Smooth muscle cell (in vitro differentiated cells): ENCODE measurements at regions not wholly inside any gene's neighbourhood (a gene's known extent, or its start where the extent isn't known, plus 50 kb on each side); places are given as distances from the start of the nearest gene placed in this dataset.

Experiments
- DNase-seq: peaks from one replicate; lab custom pipeline; 2025; ENCODE audit not compliant: unreplicated experiment; lab: John Stamatoyannopoulos, UW
- H2AFZ ChIP-seq: fragments of 200-600 bp; sonication (generic); 2 replicates; pipeline ENCODE4 v1.6.0; 2016; ENCODE audit warnings: antibody characterized with exemption, low read depth, mild to moderate bottlenecking
- H3F3A ChIP-seq: fragments of 200-600 bp; sonication (generic); 2 replicates; pipeline ENCODE4 v1.6.0; 2017; ENCODE audit warnings: antibody characterized with exemption, low read depth
- H3K27ac ChIP-seq: fragments of 200-600 bp; sonication (generic); 2 replicates; pipeline ENCODE4 v1.5.1; 2016; ENCODE audit warnings: low read depth, mild to moderate bottlenecking
- H3K27me3 ChIP-seq: fragments of 200-600 bp; sonication (generic); 2 replicates; pipeline ENCODE4 v1.6.1; 2016; ENCODE audit warnings: low read depth, mild to moderate bottlenecking
- H3K36me3 ChIP-seq: fragments of 200-600 bp; sonication (generic); 2 replicates; pipeline ENCODE4 v1.5.1; 2016; ENCODE audit warnings: low read depth
- H3K4me1 ChIP-seq: fragments of 200-600 bp; sonication (generic); 2 replicates; pipeline ENCODE4 v1.5.1; 2016; ENCODE audit warnings: low read depth
- H3K4me2 ChIP-seq: fragments of 200-600 bp; sonication (generic); 2 replicates; pipeline ENCODE4 v1.6.0; 2016; ENCODE audit warnings: mild to moderate bottlenecking
- H3K4me3 ChIP-seq: fragments of 200-600 bp; sonication (generic); 2 replicates; pipeline ENCODE4 v1.5.1; 2016; ENCODE audit warnings: mild to moderate bottlenecking
- H3K79me2 ChIP-seq: fragments of 200-600 bp; sonication (generic); 2 replicates; pipeline ENCODE4 v1.6.0; 2016; ENCODE audit warnings: low read depth, mild to moderate bottlenecking
- H3K9ac ChIP-seq: fragments of 200-600 bp; sonication (generic); 2 replicates; pipeline ENCODE4 v1.6.0; 2016; ENCODE audit warnings: low read depth
- H3K9me3 ChIP-seq: fragments of 200-600 bp; sonication (generic); replicated peaks from 2 replicates; pipeline ENCODE4 v1.5.1; 2016; ENCODE audit warnings: low read depth
- H4K20me1 ChIP-seq: fragments of 200-600 bp; sonication (generic); 2 replicates; pipeline ENCODE4 v1.6.0; 2016; ENCODE audit warnings: low read depth
- WGBS: methylation state at CpG from one replicate; pipeline ENCODE4 v1.1.7; 2016; ENCODE audit warnings: low lambda C conversion rate; 5-methylcytosine and 5-hydroxymethylcytosine counted together
- TF ChIP-seq, protein P1 (sequence below): fragments of 200-600 bp; sonication (generic); IDR thresholded peaks from 2 replicates; pipeline ENCODE4 v1.5.1; 2017; ENCODE audit warnings: borderline replicate concordance, mild to moderate bottlenecking, antibody characterized with exemption; ENCODE audit not compliant: insufficient read depth, poor library complexity, severe bottlenecking

DNA sequence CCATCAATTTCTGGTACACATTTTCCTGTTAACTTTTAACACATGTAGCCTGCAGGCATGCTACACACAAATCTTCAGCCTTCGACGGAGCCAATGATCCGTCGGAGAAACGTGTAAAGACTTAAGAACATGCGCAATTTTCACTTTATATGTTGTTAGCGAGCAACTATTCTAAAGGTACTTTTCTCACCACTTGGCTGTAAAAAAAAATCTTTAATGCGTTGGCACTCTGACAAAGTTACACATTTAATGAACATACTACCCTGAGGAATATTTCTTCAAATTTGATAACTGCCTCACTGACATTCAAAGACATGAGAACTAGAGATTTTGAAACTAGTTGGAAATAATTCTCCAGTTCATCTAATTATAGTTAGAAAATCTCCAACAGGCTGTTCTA, 507.5 kb upstream of the SALL1 start:
- no peaks in the 10 kb centered on the region for H3K36me3 ChIP-seq
- H3K4me1 ChIP-seq: no peaks in the 10 kb centered on the region
- no peaks in the 10 kb centered on the region for H3K27me3 ChIP-seq
- H3K4me2 ChIP-seq: no peak overlapping the region
- no peaks in the 10 kb centered on the region for H3F3A ChIP-seq
- no peak for DNase-seq
- H3K9me3 ChIP-seq: no peaks in the 10 kb centered on the region
- H3K27ac ChIP-seq: no peak overlapping the region
- H2AFZ ChIP-seq: no peak overlapping the region
- H3K4me3 ChIP-seq: no peak overlapping the region
- WGBS: 94% methylated on average over 8 of the region's 8 CpGs
- no peaks in the 10 kb centered on the region for H4K20me1 ChIP-seq
- TF ChIP-seq, protein P1, sequence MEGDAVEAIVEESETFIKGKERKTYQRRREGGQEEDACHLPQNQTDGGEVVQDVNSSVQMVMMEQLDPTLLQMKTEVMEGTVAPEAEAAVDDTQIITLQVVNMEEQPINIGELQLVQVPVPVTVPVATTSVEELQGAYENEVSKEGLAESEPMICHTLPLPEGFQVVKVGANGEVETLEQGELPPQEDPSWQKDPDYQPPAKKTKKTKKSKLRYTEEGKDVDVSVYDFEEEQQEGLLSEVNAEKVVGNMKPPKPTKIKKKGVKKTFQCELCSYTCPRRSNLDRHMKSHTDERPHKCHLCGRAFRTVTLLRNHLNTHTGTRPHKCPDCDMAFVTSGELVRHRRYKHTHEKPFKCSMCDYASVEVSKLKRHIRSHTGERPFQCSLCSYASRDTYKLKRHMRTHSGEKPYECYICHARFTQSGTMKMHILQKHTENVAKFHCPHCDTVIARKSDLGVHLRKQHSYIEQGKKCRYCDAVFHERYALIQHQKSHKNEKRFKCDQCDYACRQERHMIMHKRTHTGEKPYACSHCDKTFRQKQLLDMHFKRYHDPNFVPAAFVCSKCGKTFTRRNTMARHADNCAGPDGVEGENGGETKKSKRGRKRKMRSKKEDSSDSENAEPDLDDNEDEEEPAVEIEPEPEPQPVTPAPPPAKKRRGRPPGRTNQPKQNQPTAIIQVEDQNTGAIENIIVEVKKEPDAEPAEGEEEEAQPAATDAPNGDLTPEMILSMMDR: no peak
- no peaks in the 10 kb centered on the region for H3K79me2 ChIP-seq
- no peak overlapping the region for H3K9ac ChIP-seq

DNA sequence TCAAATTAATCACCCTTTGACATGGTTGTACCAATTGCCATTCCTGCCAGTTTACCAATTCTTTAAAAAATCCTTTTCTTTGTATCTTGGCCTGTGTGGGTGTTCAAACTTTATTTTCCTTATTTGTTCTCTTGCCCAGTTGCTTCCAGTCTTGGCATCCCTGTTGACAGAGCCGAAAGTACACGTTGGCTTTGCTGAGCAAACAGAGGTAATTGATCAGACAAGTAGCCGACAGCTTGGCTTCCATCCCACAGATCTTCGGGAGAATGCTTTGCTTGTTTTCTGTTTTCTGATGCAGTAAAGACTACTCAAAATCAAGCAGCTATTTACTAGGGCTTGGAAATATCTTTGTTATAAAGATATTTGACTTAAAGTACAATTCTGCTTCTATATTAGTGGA, 506.8 kb upstream of the SALL1 start:
- H3K9me3 ChIP-seq: no peaks in the 10 kb centered on the region
- H2AFZ ChIP-seq: no peak overlapping the region
- H3K4me1 ChIP-seq: no peaks in the 10 kb centered on the region
- H3F3A ChIP-seq: no peaks in the 10 kb centered on the region
- TF ChIP-seq, protein P1: no peak
- no peaks in the 10 kb centered on the region for H3K27me3 ChIP-seq
- H3K9ac ChIP-seq: no peak overlapping the region
- H3K36me3 ChIP-seq: no peaks in the 10 kb centered on the region
- no peak overlapping the region for H3K4me3 ChIP-seq
- H3K4me2 ChIP-seq: no peak overlapping the region
- no peaks in the 10 kb centered on the region for H3K79me2 ChIP-seq
- 86% methylated on average over 4 of the region's 4 CpGs for WGBS
- H4K20me1 ChIP-seq: no peaks in the 10 kb centered on the region
- DNase-seq: no peak
- no peak overlapping the region for H3K27ac ChIP-seq

DNA sequence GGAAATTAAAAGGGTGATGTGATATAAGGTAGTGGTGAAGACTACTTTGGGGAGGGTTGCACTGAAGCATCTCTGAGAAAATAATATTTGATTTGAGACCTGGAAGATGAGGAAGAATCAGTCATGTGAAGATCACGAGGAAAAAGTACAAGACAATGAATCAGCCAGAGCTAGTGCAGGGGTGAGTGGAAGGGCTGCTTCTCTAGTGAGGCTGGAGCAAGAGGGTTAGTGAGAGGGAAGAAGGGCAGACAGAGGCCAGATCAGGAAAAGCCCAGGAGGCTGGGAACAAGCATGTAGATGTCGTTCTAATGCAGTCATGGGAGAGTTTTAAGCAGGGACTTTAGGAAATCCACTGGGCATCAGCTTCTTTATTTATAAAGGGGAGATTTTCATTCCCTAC, 504.2 kb upstream of the SALL1 start:
- 39% methylated on average over 2 of the region's 2 CpGs for WGBS
- TF ChIP-seq, protein P1: no peak
- H3K27ac ChIP-seq: peak overlapping the region; percentile 12
- H4K20me1 ChIP-seq: no peaks in the 10 kb centered on the region
- H3K27me3 ChIP-seq: no peaks in the 10 kb centered on the region
- no peak overlapping the region for H2AFZ ChIP-seq
- no peak overlapping the region for H3K4me2 ChIP-seq
- H3K36me3 ChIP-seq: no peaks in the 10 kb centered on the region
- DNase-seq: no peak
- no peaks in the 10 kb centered on the region for H3K79me2 ChIP-seq
- H3K9ac ChIP-seq: no peak overlapping the region
- H3K4me3 ChIP-seq: no peak overlapping the region
- H3K9me3 ChIP-seq: no peaks in the 10 kb centered on the region
- no peaks in the 10 kb centered on the region for H3F3A ChIP-seq
- peaks cover 6% of the 10 kb centered on the region for H3K4me1 ChIP-seq

DNA sequence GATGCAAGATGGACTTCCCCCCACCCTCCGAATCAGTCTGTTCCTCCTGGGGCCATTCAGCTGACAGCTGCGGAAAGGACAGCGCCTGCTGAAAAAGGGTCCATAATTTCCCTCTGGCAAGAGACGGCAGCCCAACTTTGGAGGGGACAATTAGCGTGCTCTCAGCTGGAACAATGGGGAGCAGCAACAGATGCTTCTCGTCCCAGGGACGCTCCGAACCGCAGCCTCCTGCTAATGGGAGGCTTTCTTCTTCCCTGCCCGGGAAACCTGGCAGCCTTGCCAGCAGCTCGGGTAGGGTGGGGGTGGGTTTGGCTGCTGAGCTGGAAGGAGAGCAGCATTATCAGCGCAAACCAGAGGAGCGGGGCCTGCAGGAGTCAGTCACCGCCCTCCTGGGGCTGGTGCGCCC, 500.0 kb upstream of the SALL1 start:
- no peak for DNase-seq
- whole genome bisulfite sequencing: 76% methylated on average over 15 of the region's 15 CpGs
- TF ChIP-seq, protein P1: no peak

More for the DNA sequence above, 500.0 kb upstream of the SALL1 start:
- Histone ChIP-seq H2AFZ (no peak overlapping the region), H3F3A (no peaks in the 10 kb centered on the region), H3K9ac (no peak overlapping the region), H3K27me3 (no peaks in the 10 kb centered on the region), H3K27ac (no peak overlapping the region), H3K4me2 (no peak overlapping the region), H3K36me3 (no peaks in the 10 kb centered on the region), H3K9me3 (no peaks in the 10 kb centered on the region), H3K79me2 (no peaks in the 10 kb centered on the region), H3K4me3 (no peak overlapping the region), H4K20me1 (no peaks in the 10 kb centered on the region), H3K4me1 (peaks cover 6% of the 10 kb centered on the region)
